Stimulated activated CD4-positive, alpha-beta T cell treated with anti-CD3 and anti-CD28 coated beads, Interleukin-15, amount 100 ng/mL, for 48 hours (primary cell): ENCODE measurements at regions not wholly inside any gene's neighbourhood (a gene's known extent, or its start where the extent isn't known, plus 50 kb on each side); places are given as distances from the start of the nearest gene placed in this dataset.

Source experiments
- DNase-seq, 2 donors: peaks; one replicate each; pipeline ENCODE4 v3.0.0-alpha.2; 2020; ENCODE audit warnings: low read depth in 2 of 2

- DNase-seq: no peak
These were observed 940.1 kb upstream of the SORCS1 start for GRCh38 chr10:108104551-108105156.

DNA sequence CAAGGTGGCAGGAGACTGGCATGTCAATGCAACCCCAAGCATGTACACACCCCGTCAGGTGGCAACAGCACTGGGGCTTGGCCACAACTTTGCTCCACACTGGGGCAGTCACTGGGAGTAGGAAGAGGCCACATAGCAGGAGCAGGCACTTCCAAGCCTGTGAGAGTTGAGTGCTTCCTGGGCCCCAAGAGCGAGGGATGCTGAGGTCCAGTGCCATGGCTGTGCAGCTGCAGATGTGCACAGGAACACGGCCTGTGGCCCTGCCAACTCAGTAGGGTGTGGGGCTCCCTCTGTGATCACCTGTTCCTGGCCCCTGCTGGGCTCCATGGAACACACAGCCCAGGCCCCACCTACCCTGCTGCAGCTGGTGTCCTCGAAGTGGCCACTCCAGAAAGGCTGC, 932.8 kb upstream of the SORCS1 start:
- DNase-seq: no peak

- DNase-seq: no peak
These were observed 931.7 kb upstream of the SORCS1 start for GRCh38 chr10:108095932-108096925.

GRCh38 chr10:108090476-108091215, 926.1 kb upstream of the SORCS1 start:
- DNase-seq: no peak

- no peak for DNase-seq
These were observed 922.0 kb upstream of the SORCS1 start for GRCh38 chr10:108086502-108086901.

GRCh38 chr10:108082596-108082995, 918.1 kb upstream of the SORCS1 start:
- no peak for DNase-seq

- DNase-seq: no peak
These were observed 913.8 kb upstream of the SORCS1 start for GRCh38 chr10:108078263-108078662.

DNA sequence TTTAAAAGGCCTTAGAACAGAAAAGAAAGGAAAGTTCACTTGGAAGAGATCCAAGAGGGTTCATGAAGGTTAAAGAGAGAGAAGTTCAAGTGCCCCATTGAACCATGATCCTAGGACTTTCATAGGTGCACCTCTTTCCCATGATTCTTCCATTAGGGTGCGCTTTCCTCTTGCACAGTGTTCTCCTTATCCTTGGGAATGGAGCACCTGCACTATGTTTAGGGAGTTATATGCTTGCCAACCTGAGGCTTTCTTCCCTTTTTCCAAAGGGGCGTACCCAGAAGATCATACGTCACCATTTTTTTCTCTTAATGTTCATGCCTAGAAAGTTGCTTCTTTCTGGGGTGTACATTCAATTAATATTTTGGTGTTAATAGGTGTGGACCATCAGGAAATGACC, 908.0 kb upstream of the SORCS1 start:
- no peak for DNase-seq

- no peak for DNase-seq
These were observed 906.3 kb upstream of the SORCS1 start for GRCh38 chr10:108070789-108071188.

DNA sequence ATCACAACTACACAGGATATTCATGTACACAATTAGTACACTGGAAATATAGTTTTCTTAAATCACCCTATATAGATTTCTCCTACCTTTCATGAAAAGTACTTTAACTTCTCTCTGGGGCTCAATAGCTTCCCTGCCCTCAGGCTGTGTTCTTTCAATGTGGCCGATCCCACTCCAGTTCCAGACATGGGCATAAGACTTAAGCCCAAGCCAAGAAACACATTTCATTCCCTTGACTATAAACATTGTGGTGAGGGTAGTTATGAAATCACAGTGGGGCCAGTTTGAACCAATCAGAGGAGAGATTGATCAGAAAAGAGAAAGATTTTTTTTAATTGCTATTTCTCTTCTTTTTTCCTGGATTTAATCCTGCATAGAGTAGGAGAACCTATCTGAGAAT, 904.6 kb upstream of the SORCS1 start:
- DNase-seq: no peak

GRCh38 chr10:108064746-108065260, 900.3 kb upstream of the SORCS1 start:
- no peak for DNase-seq

GRCh38 chr10:108060246-108060645, 895.7 kb upstream of the SORCS1 start:
- no peak for DNase-seq

DNA sequence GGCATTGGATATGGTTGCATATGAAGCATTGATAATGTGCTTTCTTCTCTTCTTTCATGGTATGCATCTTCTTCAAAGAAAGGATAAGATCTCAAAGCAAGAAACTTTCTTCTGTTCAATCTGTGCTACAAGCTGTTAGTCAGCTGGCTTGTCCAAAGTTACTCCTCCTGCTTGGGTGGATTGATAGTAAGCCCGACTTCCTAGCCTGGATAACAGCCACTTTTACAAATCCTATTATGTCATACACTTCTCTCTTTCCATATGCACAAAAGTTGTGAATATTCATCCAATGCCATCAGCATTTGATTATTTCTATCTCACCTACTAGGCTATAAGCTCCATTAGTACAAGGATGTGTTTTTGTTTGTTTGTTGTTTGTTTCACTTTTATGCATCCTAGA, 891.0 kb upstream of the SORCS1 start:
- DNase-seq: no peak

- no peak for DNase-seq
These were observed 888.5 kb upstream of the SORCS1 start for GRCh38 chr10:108052981-108053380.

- DNase-seq: no peak
These were observed 886.7 kb upstream of the SORCS1 start for GRCh38 chr10:108051218-108051617.

DNA sequence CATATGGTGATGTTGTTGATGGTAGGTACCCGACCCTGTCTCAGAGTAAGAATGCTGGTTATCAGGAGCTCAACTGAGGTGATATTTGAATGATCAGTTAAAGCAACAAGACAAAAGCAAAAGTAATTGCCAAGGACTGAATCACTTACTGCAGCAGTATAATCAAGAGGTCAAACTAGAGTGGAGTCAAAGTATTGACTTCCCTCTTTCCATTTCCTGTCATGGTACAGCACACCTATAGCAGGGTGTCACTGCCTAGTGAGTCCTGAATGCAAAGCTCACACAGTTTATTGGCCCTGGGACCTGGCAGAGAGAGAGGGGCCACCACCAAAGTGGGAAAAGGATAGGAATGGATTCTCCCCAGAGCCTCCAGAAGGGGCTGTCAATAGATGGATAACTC, 886.1 kb upstream of the SORCS1 start:
- no peak for DNase-seq

- DNase-seq: no peak
These were observed 885.2 kb upstream of the SORCS1 start for GRCh38 chr10:108049668-108050067.

DNA sequence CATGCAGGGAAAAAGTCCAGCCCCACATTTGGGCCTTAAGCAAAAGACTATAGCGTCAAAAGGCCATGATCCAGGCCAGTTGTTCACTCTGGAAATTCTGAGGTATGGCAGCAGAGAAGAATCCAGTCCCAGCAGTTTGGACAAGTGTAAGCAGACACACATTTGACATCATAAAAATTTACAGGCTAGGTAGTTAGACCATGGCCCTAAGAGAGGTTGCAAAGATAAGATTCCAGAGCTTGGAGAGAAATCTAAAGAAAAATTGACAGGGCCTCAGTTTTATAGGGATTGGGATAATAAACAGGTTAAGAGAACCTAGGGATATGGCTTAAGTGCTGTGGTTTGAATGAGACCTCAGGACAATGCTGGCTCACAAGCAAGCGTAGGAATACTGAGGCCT, 884.4 kb upstream of the SORCS1 start:
- no peak for DNase-seq

GRCh38 chr10:108039821-108040584, 875.5 kb upstream of the SORCS1 start:
- no peak for DNase-seq

DNA sequence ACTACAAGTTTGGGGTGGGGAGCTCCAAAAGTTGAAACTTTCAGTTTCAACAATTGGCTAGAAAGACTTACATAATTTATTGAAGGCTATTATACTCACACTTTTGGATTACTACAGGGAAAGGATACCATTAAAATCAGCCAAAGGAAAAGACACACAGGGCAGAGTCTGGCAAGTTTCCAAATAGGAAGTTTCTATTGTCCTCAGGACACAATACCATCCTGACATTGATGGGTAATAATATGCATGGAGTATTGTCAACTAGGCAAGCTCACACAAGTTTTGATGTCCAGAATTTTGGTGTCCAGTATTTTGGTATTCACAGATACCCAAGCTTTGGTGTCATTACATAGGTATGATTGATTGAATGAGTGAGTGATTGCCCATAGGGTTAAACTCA, 872.6 kb upstream of the SORCS1 start:
- no peak for DNase-seq

GRCh38 chr10:108036265-108036664, 871.8 kb upstream of the SORCS1 start:
- no peak for DNase-seq
